GM19023 (cell line): ENCODE measurements at regions not wholly inside any gene's neighbourhood (a gene's known extent, or its start where the extent isn't known, plus 50 kb on each side); places are given as distances from the start of the nearest gene placed in this dataset.
"Not testable (repeated sequence)": the region's sequence is repeated elsewhere in the genome, so short reads cannot be mapped to it uniquely, and the experiment has no call there.

ENCODE experiments used
- ATAC-seq: cut with Tn5 transposase; IDR thresholded peaks from one replicate; pipeline ENCODE4 v1.9.1; 2021; ENCODE audit warnings: mild to moderate bottlenecking, moderate library complexity; ENCODE audit not compliant: unreplicated experiment

DNA sequence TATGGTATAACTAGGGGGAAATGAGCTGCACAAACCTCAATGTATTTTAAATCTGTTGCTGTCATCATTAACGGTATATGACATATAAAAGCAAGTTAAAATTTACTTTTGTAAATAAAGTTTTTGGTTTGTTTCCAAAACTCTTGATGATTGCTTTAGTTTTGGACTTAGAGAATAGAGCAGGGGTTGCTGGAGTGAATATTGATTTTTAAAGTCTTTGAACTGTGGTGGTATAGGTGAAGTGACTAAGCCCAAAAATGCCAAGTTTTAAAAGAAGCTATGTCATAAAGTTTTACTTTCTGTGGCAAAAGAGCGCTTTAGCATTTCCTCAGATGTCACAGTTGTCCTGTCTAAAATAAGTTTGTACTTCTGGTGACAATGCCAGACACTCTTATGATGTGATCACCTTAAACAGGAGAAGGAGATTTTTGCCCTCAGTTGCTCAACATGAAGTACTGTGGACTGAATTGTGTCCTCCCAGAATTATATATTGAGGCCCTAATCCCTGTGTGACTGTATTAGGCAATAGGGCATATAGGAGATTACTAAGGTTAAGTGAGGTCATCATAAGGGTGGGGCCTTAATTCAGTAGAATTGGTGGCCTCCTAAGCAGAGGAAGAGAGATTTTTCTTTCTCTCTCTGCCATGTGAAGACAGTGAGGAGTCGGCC lies 175.2 kb upstream of the PLGLB1 start:
- not testable (repeated sequence) for ATAC-seq

DNA sequence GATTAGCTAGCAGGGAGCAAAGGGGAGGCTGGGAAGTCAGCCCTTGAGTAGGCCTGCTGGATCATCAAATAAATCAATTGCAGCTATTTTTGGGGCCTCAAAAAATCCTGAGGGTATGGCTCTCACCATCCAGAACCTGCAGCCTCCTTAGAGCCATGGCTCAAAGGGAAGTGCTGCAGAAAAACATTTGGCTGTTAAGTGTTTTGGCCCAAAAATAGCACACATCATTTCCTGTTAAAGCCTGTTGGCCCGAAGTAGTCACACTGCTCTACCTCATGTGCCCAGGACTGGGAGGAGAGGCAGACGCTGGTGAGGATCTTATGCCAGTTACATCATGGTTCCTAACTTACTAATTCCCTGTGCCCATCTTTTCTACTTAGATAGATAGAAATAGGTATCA lies 176.8 kb upstream of the PLGLB1 start:
- not testable (repeated sequence) for ATAC-seq

DNA sequence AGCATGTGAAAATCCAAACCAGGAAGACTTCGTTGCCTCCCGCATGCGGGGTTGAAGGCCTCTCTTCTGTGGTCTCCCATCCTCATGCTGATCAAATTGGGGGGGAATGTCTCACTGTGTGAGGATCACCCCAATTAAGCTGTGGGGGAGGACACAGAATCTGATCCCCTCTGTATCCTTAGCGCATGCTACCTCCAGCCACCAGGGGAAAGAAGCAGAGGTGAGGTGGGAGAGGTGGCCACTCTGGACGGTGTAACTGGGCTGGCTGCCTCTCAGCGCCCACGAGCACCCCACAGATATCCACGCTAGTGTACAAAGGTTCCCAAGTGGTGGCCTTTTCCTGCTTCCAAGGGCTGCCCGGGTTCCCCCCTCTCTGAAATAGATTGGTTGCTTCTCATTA lies 177.6 kb upstream of the PLGLB1 start:
- ATAC-seq, result not testable (repeated sequence)

DNA sequence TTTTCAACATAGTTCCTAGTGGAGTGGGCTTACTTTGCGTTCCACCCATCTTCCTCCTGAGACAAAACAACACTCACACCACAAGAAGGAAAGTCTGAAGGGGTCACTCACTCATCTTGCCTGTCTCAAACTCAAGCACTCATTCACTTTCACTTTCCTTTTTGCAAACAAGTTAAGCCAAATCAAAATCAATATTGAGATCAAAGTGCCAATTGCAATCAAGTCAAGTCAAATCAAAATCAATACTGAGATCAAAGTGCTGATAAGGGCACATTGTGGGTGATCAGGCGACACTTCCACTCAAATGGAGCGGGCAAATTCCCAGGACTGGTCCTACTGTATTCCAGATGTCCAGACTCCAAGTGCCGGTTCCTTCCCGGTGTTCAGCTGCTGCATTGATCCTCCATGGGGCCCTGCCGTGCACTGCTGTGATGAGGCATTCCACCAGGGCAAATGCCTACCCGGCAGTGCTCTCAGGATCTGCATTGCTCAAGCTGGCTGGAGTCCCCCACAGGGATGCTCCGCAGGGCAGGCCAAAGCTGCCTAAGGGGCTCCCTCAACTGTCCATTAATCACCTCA lies 183.0 kb upstream of the PLGLB1 start:
- not testable (repeated sequence) for ATAC-seq

DNA sequence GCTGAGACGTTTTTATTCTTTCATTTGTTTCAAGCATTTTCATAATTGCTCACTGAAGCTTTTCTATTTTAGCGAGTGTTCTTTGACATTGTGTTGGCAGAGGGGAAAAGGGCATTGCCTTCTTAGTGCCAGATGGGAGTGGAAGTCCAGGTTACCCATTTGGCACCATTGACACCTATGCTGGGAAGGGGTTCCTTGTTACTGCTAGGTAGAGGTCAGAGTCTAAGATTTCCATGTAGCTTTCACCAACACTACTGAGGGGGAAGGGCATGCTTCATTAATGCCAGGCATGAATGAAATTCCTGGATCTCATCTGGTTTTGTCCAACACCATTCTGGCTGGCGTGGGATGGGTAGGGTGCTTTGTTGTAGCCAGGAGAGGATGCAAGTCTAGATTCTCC lies 191.3 kb upstream of the PLGLB1 start:
- not testable (repeated sequence) for ATAC-seq

DNA sequence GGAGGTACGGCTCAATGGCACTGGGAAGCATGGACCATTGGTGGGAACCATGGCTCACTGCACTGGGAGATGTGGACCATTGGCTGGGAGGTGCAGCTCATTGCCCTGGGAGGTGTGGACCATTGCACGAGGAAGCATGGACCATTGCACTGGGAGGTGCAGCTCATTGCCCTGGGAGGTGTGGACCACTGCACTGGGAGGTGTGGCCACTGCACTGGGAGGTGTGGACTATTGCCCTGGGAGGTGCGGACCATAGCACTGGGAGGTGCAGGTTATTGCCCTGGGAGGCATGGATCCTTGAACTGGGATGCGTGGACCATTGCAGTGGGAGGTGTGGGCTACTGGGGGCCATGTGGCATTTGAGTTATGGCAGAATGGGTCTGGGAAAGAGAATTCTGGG lies 195.4 kb upstream of the PLGLB1 start:
- ATAC-seq, result not testable (repeated sequence)

DNA sequence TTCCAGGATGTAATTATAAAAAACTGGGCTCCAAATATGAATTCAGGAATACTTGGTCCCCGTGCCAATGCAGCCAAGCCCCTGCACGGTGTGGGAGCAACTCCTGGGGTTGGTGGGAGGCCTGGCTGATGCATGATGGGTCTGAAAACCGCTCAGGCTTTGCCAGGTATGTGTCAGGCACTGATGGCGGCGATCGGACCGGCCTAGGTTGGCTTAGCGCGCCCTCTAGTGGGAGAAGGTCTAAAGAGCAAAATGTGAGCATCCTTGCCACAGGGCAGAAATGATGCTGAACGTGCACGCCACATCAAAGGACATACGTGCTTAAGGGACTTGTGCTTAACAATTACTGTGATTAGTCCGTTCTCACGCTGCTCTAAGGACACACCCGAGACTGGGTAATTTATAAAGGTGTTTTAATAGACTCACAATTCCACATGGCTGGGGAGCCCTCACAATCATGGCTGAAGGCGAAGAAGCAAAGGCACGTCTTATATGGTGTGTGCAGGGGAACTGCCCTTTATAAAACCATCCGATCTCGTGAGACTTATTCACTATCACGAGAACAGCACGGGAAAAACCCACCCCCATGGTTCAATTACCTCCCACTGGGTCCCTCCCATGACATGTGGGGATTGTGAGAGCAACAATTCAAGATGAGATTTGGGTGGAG lies 196.2 kb upstream of the PLGLB1 start:
- not testable (repeated sequence) for ATAC-seq

DNA sequence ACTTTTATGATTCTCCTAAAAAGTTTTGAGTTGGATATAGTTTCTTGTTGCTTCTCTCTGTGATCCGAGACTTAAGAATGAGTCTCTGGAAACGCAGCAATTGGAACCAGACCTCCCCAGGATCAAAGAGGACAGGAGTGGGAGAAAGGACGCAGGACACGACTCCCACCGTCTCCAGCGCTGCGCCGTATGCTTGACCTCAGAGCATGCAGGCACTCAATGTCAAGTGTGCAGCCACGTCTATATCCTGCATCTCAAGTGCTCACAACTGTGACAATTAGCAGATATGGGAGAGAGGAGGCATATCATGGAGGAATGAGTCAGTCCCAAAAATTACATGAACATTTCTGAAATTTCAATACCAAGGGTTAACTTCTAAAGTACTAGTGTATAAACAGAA lies 199.0 kb upstream of the PLGLB1 start:
- not testable (repeated sequence) for ATAC-seq

DNA sequence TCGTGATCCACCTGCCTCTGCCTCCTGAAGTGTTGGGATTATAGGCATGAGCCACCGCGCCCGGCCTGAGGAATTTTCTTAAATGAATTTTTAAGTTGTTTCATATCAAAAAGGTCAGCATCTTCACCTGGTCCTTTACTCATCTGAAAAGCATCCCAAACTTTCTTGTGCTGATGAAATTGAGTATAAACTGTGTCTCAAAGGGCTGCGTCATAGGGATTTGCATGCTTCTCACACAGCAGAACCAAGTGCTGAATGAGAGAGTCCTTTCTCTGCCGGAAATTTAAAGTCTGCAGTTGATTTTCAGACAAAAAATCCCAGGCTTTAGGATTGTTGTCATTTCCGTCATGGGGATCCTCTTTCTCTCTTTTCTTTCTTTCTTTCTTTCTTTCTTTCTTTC lies 200.5 kb upstream of the PLGLB1 start:
- not testable (repeated sequence) for ATAC-seq

DNA sequence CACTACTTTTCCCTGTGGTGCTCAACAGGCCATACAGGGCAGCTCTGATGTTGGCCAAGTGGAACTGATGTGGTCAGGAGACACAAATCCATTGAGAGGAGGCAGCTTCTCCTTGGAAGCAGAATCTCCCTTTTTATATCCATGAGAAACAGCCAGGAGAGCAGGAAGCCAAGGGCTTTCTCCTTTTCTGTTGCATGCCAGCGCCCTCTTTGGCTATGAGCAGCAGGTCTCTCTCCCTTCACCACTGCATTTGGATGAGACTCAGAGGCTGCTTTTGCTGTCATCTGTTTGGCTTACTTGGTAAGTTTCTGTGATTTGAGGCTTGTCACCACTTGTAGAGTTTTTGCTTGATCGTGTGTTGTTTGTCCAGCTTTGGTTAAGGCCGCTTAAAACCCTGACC lies 202.2 kb upstream of the PLGLB1 start:
- ATAC-seq, result not testable (repeated sequence)

DNA sequence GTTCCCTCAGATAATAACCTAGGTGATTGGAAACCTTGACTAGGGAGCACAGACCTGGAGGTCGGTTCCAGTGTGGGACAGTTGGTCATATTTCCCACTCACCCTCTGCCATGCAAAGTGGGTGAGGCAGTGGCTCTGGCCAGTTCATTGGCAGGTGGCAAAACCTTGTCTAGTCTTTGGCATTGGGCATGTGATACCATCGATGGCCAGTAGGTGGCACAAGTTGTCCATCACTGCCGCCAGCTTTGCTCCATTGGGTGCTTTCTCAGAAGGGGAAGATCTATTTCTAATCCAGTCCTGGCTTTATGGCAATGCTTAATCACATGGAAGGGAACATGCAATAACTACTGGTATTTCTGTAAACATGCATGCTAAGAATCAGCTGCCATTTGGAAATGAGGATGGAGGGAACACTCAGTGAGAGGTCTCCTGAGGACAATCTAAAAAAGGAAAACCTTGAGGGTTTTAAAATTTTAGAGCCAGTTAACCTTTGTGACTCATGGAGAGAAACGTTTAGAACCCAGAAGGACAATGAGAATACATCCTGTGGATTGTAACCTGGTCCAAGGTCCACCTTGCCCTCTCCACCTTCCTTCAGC lies 207.5 kb upstream of the PLGLB1 start:
- not testable (repeated sequence) for ATAC-seq

DNA sequence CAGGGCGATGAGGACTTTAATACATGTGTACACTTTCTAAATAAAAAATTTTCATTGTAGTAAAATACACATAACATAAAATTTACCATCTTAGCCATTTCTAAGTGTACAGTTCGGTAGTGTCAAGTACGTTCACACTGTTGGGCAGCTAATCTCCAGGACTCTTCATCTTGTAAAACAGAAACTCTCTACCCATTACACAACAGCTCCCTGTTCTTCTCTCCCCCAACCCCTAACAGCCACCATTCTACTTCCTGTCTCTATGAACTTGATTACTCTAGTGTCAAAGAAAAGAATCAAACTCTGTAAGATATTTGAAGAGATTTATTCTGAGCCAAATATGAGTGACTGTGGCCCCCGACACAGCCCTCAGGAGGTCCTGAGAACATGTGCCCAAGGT lies 208.3 kb upstream of the PLGLB1 start:
- ATAC-seq, result not testable (repeated sequence)

DNA sequence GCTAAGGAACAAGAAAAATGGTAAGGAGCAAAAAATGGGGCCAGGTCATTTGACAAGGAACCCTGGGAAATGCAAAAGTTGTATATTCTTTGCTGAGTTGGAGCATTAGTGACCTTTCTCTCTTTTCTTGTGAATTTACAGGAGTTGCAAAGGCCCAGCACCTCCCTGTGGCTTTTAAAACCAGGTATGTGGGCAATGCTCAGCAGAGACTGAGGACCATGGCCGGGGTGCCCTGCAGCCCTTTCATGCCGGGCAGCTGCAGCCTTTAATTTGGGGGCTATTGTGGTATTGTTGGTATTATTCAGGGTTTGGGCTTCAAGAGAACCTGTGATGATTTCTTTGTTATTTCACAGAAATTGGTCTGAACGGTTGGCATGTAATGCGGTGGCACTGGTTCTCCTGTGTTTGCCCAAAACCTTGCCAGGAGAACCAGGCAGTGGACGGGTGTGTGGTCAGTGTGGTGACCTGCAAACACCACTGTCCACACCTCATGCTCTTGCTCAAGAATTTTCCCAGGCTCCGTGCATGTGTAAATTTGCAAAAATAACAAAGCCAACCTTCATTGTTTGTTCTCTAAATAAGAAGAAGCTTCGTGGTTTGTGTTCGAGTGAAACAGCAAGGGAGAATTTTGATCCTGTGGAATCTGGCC lies 213.8 kb upstream of the PLGLB1 start:
- not testable (repeated sequence) for ATAC-seq

DNA sequence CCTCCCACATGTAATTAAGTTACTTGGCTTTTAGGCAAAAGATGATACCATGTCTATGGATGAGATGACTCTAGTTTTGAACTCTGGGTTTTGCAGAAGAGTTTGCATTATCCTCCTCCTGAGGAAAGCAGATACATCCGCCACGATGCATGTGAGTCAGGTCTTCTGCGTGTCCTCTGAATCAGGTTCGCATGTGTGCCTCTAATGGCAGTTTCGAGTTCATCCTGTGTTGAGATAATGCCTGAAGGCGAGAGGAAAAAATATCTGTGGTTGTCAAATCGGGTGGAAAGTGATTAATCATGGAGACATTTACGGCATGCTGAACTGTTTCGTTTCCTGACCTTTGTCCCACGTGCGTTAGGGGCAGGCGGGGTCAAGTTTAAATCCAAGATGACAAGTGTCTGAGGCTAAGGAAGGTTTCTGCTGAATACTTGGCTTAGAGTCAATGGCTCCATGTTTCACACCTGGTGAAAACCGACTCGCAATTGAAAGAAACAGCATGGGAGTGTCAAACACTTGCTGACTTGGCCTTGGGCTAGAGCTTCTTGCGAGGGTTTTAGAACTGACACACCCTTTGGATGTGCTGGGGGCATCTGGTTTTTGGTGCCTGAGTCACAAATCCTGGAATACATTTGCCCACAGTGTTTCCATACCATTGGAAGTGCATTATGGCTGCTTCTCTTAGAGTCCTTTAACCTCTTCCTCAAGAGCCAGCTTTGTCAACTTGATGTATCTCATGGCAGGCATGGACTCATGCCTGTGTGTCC lies 216.1 kb upstream of the PLGLB1 start:
- not testable (repeated sequence) for ATAC-seq

DNA sequence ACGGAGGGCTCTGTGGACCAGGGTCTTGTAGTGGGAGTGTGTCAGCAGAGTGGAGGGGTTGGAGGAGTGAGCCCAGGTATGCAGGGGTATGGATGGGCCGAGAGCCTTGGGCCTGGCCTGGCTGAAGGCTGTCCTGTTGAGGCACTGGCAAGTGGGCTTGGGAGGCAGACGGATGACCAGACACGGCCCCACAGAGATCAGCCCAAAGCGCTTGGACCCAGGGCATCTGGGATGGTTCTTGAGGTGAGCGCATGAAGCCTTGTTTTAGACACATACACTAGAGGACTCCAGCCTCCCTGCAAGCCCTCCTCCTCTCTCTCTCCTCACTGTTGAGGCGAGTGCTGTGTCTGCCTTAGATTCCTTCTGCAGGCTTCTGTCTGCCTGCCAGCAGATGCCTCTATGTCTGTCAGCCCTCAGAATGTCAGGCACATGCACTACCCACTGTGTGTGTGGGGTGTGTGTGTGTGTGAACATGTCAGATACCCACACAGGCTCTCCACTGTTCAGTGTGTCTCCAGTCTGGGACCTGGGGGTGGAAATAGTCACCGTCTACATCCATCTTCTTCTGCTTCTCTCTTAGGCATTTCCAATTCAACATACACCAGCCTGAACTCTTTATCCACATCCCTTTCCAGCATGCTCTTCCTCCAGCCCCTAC lies 218.0 kb upstream of the PLGLB1 start:
- ATAC-seq, result not testable (repeated sequence)

DNA sequence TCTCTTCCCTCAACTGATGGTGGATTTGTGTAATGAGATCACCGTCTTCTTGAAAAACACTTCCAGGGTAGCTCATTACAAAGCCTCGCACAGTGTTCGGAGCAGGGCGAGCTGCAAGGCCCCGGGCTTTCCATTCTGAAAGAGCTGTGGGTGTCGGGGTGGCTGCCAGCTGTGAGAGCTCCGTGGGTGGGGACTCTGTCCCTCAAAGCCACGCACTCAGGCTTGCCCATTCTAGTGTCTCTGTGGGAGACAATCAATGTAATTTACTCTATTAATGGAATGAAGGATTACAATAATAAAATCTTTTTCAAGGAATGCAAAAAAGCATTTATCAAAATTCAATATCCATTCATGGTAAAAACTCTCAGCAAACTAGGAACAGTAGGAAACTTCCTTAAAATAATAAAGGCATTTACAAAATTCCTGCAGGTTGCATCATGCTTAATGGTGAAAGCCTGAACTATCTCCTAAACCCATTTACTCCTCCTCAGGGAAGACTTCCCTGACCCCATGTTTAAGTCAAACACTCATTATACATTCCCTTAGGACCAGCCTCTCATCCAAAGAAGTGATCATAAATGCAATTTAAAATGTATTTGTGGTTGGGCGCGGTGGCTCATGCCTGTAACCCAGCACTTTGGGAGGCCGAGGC lies 224.5 kb upstream of the PLGLB1 start:
- ATAC-seq, result not testable (repeated sequence)

DNA sequence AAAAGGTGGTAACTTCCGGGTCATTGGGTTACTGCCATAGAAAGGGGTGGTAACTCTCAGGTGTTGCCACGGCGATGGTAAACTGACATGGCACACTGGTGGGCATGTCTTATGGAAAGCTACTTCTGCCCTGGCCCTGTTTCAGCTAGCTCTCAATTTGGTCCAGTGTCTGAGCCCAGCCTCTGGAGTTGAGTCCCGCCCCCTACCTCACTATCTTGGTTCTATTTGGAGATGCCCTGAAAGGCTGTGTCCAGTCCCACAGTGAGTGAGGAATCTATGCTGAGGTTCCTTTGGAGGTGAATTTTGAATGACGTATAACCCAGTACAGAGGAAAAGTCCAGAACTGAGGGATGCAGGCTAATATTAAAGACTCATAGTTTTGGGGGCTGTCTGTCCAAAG lies 230.4 kb upstream of the PLGLB1 start:
- not testable (repeated sequence) for ATAC-seq

DNA sequence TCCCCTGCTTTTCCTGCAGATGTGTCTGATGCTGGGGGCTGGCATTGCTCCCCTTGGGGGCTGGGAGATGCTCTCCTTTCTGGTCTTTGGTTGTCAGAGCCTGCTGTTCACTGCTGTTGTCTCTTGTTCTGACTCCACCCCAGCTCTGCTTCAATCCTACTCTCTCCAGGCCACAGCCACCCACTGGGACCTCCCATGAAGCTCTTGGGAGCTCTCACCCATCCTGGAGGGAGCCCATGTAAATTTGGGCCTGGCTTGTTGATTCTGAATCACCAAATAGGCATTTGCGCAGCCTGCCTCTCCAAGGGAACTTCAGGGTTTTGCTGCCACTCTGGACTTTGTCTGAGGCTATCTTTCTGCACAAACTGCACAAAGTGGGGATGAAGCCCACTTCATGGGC lies 232.9 kb upstream of the PLGLB1 start:
- ATAC-seq, result not testable (repeated sequence)

DNA sequence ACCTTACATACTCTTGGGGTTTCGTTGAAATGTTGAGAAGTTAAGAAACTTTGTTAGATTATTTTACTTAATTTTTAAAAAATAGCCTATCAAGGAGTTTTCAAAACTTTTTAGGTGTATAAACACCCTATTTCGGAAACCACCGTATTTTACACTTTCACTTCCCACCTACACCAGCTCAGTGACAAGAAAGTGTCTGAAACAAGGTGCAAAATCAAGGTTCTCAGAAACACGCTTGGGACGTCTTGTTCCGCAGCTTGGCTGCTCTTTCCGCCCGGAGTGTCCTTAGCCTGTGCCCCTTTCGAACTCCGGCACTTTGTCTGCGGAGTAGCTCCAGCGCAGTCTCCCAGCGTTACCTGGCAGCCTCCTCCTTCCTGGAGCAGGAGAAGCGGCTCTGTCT lies 233.8 kb upstream of the PLGLB1 start:
- not testable (repeated sequence) for ATAC-seq
